OCI-LY7 (cell line): ENCODE measurements at regions not wholly inside any gene's neighbourhood (a gene's known extent, or its start where the extent isn't known, plus 50 kb on each side); places are given as distances from the start of the nearest gene placed in this dataset.

Experiments
- CTCF ChIP-seq: fragments of 200-600 bp; sonication (generic); conservative IDR thresholded peaks from 2 replicates; pipeline ENCODE4 v1.5.1; 2014; ENCODE audit warnings: mild to moderate bottlenecking, antibody characterized with exemption, low read length, moderate library complexity, mixed read lengths
- EZH2phosphoT487 ChIP-seq: fragments of 200-600 bp; sonication (generic); IDR thresholded peaks from 2 replicates; pipeline ENCODE4 v1.6.1; 2018; ENCODE audit warnings: low read depth, borderline replicate concordance, mild to moderate bottlenecking, mixed run types, antibody characterized with exemption, low read length, moderate library complexity, mixed read lengths

DNA sequence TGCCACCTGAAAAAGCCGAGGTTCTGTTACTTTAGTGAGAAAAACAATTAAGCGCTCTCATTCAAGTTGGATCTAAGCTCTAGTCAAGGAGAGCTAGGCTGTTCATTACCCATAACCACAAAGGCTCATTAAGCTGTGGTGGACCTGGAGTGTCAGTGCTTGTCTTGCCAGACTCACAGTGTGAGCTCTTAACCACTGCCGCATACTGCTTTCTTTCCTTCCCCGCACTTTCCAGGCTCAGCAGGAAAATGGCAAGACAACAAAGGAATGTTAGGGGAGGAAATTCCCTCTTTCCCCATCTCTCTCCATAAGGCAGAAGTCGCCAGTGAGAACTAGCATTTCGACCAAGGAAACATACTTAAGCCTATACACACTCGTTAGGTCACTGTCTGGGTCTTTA, 467.3 kb downstream of the ENC1 start:
- TF ChIP-seq CTCF (no peak), EZH2phosphoT487 (no peak)
